Peyer's patch (tissue), 4 donors: ENCODE measurements at regions not wholly inside any gene's neighbourhood (a gene's known extent, or its start where the extent isn't known, plus 50 kb on each side); places are given as distances from the start of the nearest gene placed in this dataset.

ENCODE experiments used
- DNase-seq, 3 donors: peaks; one replicate each; pipeline ENCODE4 v3.0.0-alpha.2; 2017 to 2019
- H3K27ac ChIP-seq, 4 donors: fragments of 200-600 bp; sonication (generic); one replicate each; pipeline ENCODE4 v1.5.1; 2016 to 2019
- H3K27me3 ChIP-seq, 2 donors: fragments of 200-600 bp; sonication (generic); one replicate each; pipeline ENCODE4 v1.5.1; 2019
- H3K36me3 ChIP-seq, 3 donors: fragments of 200-600 bp; sonication (generic); one replicate each; pipeline ENCODE4 v1.5.1; 2016 to 2019
- H3K4me1 ChIP-seq, 4 donors: fragments of 200-600 bp; sonication (generic); one replicate each; pipeline ENCODE4 v1.5.1; 2016 to 2019
- H3K4me3 ChIP-seq, 4 donors: fragments of 200-600 bp; sonication (generic); 1 replicate in 3 of 4; 2 replicates in 1 of 4; pipeline ENCODE4 v1.5.1; 2016 to 2019; ENCODE audit warnings: mild to moderate bottlenecking in 1 of 4
- H3K9me3 ChIP-seq, 4 donors: fragments of 200-600 bp; sonication (generic); one replicate each; pipeline ENCODE4 v1.5.1; 2016 to 2019; ENCODE audit warnings: mild to moderate bottlenecking in 1 of 4
- CTCF ChIP-seq, 6 experiments: fragments of 450-650 bp in 4 of 6; fragments of 200-600 bp in 2 of 6; sonication (generic) in 1 of 6; IDR thresholded peaks; one replicate each; pipeline ENCODE4 v1.5.1; 2017 to 2019; ENCODE audit warnings: antibody characterized with exemption in 6 of 6, mild to moderate bottlenecking in 3 of 6, moderate library complexity in 1 of 6
- POLR2A ChIP-seq, 2 donors: fragments of 450-650 bp; IDR thresholded peaks; one replicate each; pipeline ENCODE4 v1.5.1; 2017; ENCODE audit warnings: antibody characterized with exemption in 2 of 2, mild to moderate bottlenecking in 2 of 2, moderate library complexity in 2 of 2

DNA sequence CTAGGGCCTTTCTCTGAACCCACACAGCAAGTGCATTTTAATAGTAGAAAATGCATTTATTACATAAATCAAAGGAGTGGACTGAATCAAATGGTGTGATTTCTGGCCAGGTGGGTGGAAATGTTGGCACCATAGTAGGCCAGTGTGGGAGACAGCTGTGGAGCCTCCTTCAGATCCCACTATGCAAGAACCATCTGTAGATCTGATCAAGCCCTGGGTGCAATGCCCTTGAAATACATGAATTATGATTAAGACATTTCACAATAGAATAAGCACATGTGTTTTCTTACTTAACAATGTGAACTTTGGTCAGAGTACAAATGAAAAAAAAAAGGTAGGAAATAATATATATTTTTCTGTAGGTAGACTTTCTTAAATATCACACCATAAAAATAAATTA, 204.3 kb downstream of the PCDH7 start:
- H3K27ac ChIP-seq, result no peak overlapping the region
- no peak for TF ChIP-seq POLR2A (IDR thresholded peaks at IDR 0.05)
- no peaks in the 10 kb centered on the region for H3K36me3 ChIP-seq
- H3K9me3 ChIP-seq, result no peaks in the 10 kb centered on the region
- DNase-seq, result no peak
- no peaks in the 10 kb centered on the region for H3K4me1 ChIP-seq
- no peak overlapping the region for H3K4me3 ChIP-seq
- H3K27me3 ChIP-seq, result no peaks in the 10 kb centered on the region

- Histone ChIP-seq H3K4me1 (no peaks in the 10 kb centered on the region), H3K36me3 (no peaks in the 10 kb centered on the region), H3K9me3 (no peaks in the 10 kb centered on the region), H3K27ac (no peak overlapping the region), H3K27me3 (no peaks in the 10 kb centered on the region), H3K4me3 (no peak overlapping the region)
- no peak for DNase-seq
- TF ChIP-seq CTCF (IDR thresholded peaks at IDR 0.05), result no peak
- TF ChIP-seq POLR2A (IDR thresholded peaks at IDR 0.05), result no peak
Measured at GRCh38 chr4:30929649-30930048, 209.5 kb downstream of the PCDH7 start.

DNA sequence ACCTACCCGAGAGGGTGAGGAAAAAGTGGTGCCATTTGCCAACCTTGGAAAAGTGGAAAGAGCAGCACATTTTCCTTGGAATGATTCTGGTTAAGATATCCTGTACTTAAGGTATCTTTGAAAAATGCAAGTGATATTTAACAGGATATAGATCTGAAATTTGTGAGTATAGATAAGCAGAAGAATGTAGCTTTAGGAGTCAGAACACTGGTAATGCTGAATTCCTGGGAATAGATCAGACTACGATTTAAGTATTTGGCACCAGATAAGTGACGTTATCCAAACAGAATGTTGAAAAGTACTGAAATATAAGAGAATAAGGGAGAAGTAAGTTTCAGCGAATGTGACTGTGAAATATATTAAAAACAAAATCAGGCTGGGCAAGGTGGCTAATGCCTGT, 210.1 kb downstream of the PCDH7 start:
- TF ChIP-seq POLR2A (IDR thresholded peaks at IDR 0.05), result no peak
- no peak for TF ChIP-seq CTCF (IDR thresholded peaks at IDR 0.05)

DNA sequence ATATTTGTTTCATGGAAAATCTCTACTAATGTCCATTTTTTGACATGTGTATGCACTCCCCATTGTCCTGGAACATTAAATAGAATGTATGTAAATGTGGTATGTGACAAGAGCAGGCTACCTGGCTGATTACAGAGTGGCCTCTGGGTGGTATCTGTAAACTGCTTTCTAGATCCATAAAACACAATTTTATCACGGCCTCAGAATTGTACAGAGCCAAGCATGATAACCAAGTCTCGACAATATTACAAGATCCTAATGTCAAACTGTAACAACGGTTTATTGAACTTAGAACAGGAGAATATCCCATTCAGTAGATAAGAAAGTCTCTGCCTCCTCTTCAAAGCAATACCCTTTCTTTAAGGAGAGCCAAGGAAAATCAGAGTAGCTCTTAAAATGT, 212.4 kb downstream of the PCDH7 start:
- DNase-seq, result no peak
- Histone ChIP-seq H3K9me3 (no peaks in the 10 kb centered on the region), H3K36me3 (no peaks in the 10 kb centered on the region), H3K27me3 (no peaks in the 10 kb centered on the region), H3K27ac (no peak overlapping the region), H3K4me3 (no peak overlapping the region), H3K4me1 (no peaks in the 10 kb centered on the region)
- TF ChIP-seq POLR2A (IDR thresholded peaks at IDR 0.05) (no peak), CTCF (IDR thresholded peaks at IDR 0.05) (no peak)

More for the DNA sequence above, 210.1 kb downstream of the PCDH7 start:
- H3K36me3 ChIP-seq, result no peaks in the 10 kb centered on the region
- H3K4me3 ChIP-seq, result no peak overlapping the region
- no peak for DNase-seq
- H3K27ac ChIP-seq, result no peak overlapping the region
- H3K27me3 ChIP-seq, result no peaks in the 10 kb centered on the region
- H3K4me1 ChIP-seq, result no peaks in the 10 kb centered on the region
- no peaks in the 10 kb centered on the region for H3K9me3 ChIP-seq

GRCh38 chr4:30939069-30939468, 218.9 kb downstream of the PCDH7 start:
- TF ChIP-seq CTCF (IDR thresholded peaks at IDR 0.05), result no peak
- TF ChIP-seq POLR2A (IDR thresholded peaks at IDR 0.05), result no peak
- no peak for DNase-seq
- Histone ChIP-seq H3K36me3 (no peaks in the 10 kb centered on the region), H3K9me3 (no peaks in the 10 kb centered on the region), H3K27ac (peak overlapping the region in 1 of 4 donors; percentile 44), H3K4me3 (no peak overlapping the region), H3K27me3 (no peaks in the 10 kb centered on the region), H3K4me1 (no peaks in the 10 kb centered on the region)

DNA sequence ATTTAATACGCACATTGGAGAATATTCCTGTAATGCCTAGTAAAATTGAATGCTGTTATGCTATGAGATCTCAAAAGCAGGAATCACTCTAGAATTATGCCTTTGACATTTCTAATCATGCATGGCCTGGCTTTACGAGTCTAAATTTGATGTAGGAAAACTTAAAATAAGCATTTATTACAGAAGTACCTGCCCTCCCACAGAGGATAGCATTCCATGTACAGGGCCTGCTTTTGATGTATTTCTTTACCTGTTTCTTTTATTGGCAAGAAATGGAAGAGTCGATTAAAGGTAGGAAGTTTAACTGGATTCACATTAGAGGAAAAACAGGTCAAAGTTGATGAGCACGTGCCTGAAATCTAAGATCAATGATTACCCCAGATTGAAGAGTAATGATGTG, 219.5 kb downstream of the PCDH7 start:
- no peaks in the 10 kb centered on the region for H3K27me3 ChIP-seq
- H3K4me3 ChIP-seq, result no peak overlapping the region
- no peaks in the 10 kb centered on the region for H3K9me3 ChIP-seq
- no peak for DNase-seq
- H3K27ac ChIP-seq, result peak overlapping the region in 1 of 4 donors; percentile 45
- TF ChIP-seq CTCF (IDR thresholded peaks at IDR 0.05) (no peak), POLR2A (IDR thresholded peaks at IDR 0.05) (no peak)
- H3K36me3 ChIP-seq, result no peaks in the 10 kb centered on the region
- H3K4me1 ChIP-seq, result no peaks in the 10 kb centered on the region
